Cardiac muscle cell (in vitro differentiated cells and primary cell): ENCODE measurements at regions not wholly inside any gene's neighbourhood (a gene's known extent, or its start where the extent isn't known, plus 50 kb on each side); places are given as distances from the start of the nearest gene placed in this dataset.

Experiments used
- DNase-seq, 2 donors: peaks; one replicate each; pipeline versions ENCODE4 v3.0.0 to v3.0.0-alpha.2; 2010 to 2017; ENCODE audit warnings: low read depth in 1 of 2, low spot score in 1 of 2
- H3K27ac ChIP-seq: fragments of 200-600 bp; sonication (generic); 2 replicates; pipeline ENCODE4 v1.5.1; 2016
- H3K27me3 ChIP-seq: fragments of 200-600 bp; sonication (generic); 2 replicates; pipeline ENCODE4 v1.6.0; 2016; ENCODE audit warnings: control low read depth
- H3K36me3 ChIP-seq: fragments of 200-600 bp; sonication (generic); 2 replicates; pipeline ENCODE4 v1.5.1; 2016; ENCODE audit warnings: control low read depth
- H3K4me1 ChIP-seq: fragments of 200-600 bp; sonication (generic); 2 replicates; pipeline ENCODE4 v1.8.1; 2017; ENCODE audit warnings: low read depth, mild to moderate bottlenecking, mixed run types
- H3K4me3 ChIP-seq: fragments of 200-600 bp; sonication (generic); 2 replicates; pipeline ENCODE4 v1.5.1; 2016; ENCODE audit warnings: mild to moderate bottlenecking
- H3K9me3 ChIP-seq: fragments of 200-600 bp; sonication (generic); 2 replicates; pipeline ENCODE4 v1.5.1; 2017; ENCODE audit warnings: low read depth, mild to moderate bottlenecking, control low read depth
- TF ChIP-seq, protein P1 (sequence below): IDR thresholded peaks from 2 replicates; pipeline ENCODE4 v1.5.1; 2012; ENCODE audit warnings: low read depth, mild to moderate bottlenecking, low read length

DNA sequence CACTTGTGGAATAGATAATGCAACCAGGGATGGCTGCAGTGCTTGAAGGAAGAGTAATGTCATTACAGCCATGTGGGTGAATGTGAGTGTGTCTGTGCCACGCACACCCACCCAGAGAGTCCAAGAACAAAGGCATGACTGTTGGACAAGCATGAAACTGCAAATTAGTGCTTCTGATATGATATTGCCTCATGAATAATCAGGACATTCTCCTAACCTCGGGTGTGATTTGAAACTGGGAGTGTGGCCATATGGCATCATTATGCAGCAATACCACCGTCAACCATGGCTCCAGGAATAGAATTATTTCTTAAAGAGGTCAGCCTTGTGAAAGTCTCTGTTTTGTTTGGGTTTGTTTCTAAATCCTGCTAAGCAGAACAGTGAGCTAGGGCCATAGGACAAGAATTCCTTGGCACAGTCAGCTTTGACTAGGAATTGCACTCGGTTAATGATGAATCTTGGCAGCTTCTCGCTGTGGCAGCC, 678.0 kb upstream of the RAB6C start:
- TF ChIP-seq, protein P1, sequence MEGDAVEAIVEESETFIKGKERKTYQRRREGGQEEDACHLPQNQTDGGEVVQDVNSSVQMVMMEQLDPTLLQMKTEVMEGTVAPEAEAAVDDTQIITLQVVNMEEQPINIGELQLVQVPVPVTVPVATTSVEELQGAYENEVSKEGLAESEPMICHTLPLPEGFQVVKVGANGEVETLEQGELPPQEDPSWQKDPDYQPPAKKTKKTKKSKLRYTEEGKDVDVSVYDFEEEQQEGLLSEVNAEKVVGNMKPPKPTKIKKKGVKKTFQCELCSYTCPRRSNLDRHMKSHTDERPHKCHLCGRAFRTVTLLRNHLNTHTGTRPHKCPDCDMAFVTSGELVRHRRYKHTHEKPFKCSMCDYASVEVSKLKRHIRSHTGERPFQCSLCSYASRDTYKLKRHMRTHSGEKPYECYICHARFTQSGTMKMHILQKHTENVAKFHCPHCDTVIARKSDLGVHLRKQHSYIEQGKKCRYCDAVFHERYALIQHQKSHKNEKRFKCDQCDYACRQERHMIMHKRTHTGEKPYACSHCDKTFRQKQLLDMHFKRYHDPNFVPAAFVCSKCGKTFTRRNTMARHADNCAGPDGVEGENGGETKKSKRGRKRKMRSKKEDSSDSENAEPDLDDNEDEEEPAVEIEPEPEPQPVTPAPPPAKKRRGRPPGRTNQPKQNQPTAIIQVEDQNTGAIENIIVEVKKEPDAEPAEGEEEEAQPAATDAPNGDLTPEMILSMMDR, result no peak

DNA sequence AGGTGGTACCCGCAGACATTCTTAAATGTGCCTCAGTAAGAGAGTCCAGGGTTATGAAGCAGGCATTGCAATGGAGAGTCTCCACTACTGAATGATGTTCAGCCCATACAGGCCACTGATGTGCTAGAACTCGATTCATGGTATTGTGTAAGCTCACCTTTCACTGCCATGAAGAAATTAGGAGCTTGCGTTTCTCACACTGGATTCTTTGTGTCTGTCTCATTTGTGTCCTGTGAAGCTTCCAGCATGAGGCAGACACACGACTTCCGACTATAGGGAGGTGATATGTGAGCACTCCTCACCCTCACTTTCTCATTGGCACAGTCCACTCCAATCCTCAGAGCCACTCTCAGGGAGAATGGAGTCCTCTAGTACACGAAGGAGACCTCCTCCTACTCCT, 677.4 kb upstream of the RAB6C start:
- Histone ChIP-seq H3K27me3 (no peaks in the 10 kb centered on the region), H3K9me3 (no peaks in the 10 kb centered on the region), H3K27ac (no peak overlapping the region), H3K4me3 (no peak overlapping the region), H3K36me3 (no peaks in the 10 kb centered on the region), H3K4me1 (no peaks in the 10 kb centered on the region)
- TF ChIP-seq, protein P1, result no peak
- DNase-seq, result no peak

More for the DNA sequence above, 678.0 kb upstream of the RAB6C start:
- peak in 1 of 2 donors; percentile 57 for DNase-seq
- no peaks in the 10 kb centered on the region for H3K27me3 ChIP-seq
- no peaks in the 10 kb centered on the region for H3K36me3 ChIP-seq
- no peaks in the 10 kb centered on the region for H3K4me1 ChIP-seq
- no peaks in the 10 kb centered on the region for H3K9me3 ChIP-seq
- no peak overlapping the region for H3K4me3 ChIP-seq
- H3K27ac ChIP-seq, result no peak overlapping the region

DNA sequence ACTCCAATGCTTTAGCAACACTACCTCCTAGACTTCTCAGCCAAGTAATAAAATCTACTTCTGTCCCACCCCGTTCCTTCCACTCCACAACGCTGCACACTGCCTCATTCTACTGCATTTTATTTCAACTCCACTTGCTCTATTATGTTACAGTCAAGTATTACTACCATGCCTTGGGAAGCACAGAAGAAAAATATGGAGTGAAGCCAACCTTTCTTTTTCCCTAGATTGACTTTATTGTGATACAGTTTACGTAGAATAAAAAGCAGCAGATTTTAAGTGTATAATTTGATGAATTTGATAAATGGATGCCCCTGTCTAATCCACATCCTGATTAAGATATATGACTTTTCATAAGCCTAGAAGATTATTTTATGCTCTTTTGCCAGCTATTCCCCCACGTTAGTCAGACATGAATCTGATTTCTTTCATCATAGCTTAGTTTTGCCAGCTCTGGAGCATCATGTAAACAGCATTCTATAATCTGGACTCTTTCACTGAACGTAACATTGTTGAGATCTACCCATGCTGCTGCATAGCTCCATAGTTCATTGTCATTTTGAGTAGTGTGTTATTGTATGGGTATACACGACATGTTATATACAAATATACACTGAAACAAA, 676.8 kb upstream of the RAB6C start:
- H3K9me3 ChIP-seq, result no peaks in the 10 kb centered on the region
- H3K36me3 ChIP-seq, result no peaks in the 10 kb centered on the region
- H3K4me3 ChIP-seq, result no peak overlapping the region
- no peak for DNase-seq
- no peaks in the 10 kb centered on the region for H3K4me1 ChIP-seq
- H3K27ac ChIP-seq, result no peak overlapping the region
- TF ChIP-seq, protein P1, result no peak
- no peaks in the 10 kb centered on the region for H3K27me3 ChIP-seq

DNA sequence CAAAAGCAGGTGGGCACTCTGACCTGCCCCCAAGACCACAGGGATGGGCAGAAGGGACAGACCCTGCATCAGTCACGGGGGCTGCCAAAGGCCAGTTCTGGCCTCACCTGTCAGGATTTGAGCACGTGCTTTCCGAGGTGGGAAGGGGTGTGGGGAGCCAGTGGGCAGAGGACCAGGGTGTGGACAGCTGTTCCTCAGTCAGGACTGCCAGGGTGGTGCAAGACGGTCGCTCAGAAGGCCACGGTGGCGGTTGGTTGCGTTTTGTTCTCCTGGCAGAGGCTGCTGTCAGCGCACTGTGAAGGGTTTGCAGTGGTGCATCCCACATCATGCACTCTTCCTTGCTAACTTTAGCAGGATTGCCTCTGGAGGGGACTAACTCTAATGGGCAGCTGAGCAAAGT, 665.3 kb upstream of the RAB6C start:
- TF ChIP-seq, protein P1, result no peak
- Histone ChIP-seq H3K4me3 (no peak overlapping the region), H3K27ac (no peak overlapping the region), H3K4me1 (no peaks in the 10 kb centered on the region), H3K36me3 (no peaks in the 10 kb centered on the region), H3K27me3 (no peaks in the 10 kb centered on the region), H3K9me3 (no peaks in the 10 kb centered on the region)
- DNase-seq, result no peak

DNA sequence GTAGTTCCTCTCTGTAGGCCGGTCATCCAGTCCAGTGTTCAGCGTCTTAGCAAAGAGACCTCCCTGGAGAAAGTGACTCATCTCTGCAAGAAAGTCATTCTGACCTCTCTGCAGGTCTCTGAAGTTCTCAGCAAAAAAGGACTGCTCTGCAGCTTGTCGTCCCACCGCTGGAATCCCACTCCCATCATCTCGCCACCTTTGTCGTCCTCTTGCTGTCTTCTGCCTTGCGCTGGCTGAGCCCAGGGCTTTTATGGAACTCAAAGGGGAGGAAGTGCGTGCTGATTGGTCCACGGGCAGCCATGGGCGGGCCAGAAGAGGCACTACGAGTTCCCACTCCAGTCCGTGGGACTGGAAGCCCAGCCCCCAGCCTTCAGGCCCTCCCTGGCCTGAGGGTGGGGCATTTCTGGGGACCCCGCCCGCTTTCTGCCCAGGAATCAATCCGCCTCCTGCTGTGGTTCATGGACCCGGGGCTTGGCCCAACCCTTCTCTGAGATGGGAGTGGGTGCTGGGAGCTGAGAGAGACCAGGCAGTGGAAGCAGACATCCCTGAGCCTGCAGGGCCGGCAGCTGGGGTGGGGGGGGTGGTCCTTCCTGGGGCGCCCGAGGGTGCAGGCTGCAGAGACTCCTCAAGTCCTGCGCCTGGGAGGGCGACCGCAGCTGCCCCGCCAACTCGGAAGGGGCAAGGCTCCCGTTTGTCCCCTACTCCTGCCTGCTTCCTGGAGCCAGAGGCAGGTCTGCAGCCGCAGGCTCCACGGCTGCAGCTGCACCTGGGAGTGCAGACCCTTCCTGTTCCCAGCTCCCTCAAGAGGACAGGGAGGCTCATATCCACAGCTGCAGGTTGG, 660.7 kb upstream of the RAB6C start:
- peaks cover 2% of the 10 kb centered on the region for H3K27me3 ChIP-seq
- no peak for DNase-seq
- no peaks in the 10 kb centered on the region for H3K4me1 ChIP-seq
- TF ChIP-seq, protein P1, result no peak
- no peak overlapping the region for H3K4me3 ChIP-seq
- H3K9me3 ChIP-seq, result no peaks in the 10 kb centered on the region
- no peaks in the 10 kb centered on the region for H3K36me3 ChIP-seq
- H3K27ac ChIP-seq, result no peak overlapping the region
